CD4-positive, CD25-positive, alpha-beta regulatory T cell (primary cell): ENCODE measurements at regions not wholly inside any gene's neighbourhood (a gene's known extent, or its start where the extent isn't known, plus 50 kb on each side); places are given as distances from the start of the nearest gene placed in this dataset.
A peak's percentile ranks its signal among the peaks of the same experiment; 100 is the strongest.

Experiments used
- ATAC-seq, 2 donors: fragments of 150-1000 bp; cut with Tn5 transposase; one replicate each; pipeline ENCODE4 v1.10.0; 2021; ENCODE audit warnings: low read depth in 2 of 2, moderate number of reproducible peaks in 2 of 2, moderate library complexity in 1 of 2
- DNase-seq, 3 donors: peaks; one replicate each; pipeline versions ENCODE4 v3.0.0 to v3.0.0-alpha.2; 2012 to 2022; ENCODE audit warnings: mixed read lengths in 1 of 3
- H3K27ac ChIP-seq: one replicate; pipeline ENCODE4 v1.7.0; 2013; ENCODE audit warnings: mild to moderate bottlenecking, low read length; ENCODE audit not compliant: insufficient read depth, poor library complexity, severe bottlenecking
- H3K27me3 ChIP-seq: one replicate; pipeline ENCODE4 v1.7.0; 2013; ENCODE audit warnings: low read length; ENCODE audit not compliant: control insufficient read depth, insufficient read depth
- H3K36me3 ChIP-seq: one replicate; pipeline ENCODE4 v1.7.0; 2013; ENCODE audit warnings: mild to moderate bottlenecking, low read length, moderate library complexity; ENCODE audit not compliant: control insufficient read depth, insufficient read depth
- H3K4me1 ChIP-seq: 2 replicates; pipeline ENCODE4 v1.7.0; 2013; ENCODE audit warnings: mild to moderate bottlenecking, low read length; ENCODE audit not compliant: insufficient read depth, control insufficient read depth, poor library complexity, severe bottlenecking
- H3K4me3 ChIP-seq: one replicate; pipeline ENCODE4 v1.7.0; 2013; ENCODE audit warnings: low read depth, mild to moderate bottlenecking, low read length, moderate library complexity
- H3K9me3 ChIP-seq, 2 experiments: 1 replicate in 1 of 2; 2 replicates in 1 of 2; pipeline ENCODE4 v1.7.0; 2013; ENCODE audit warnings: low read length in 2 of 2, mild to moderate bottlenecking in 1 of 2, moderate library complexity in 1 of 2; ENCODE audit not compliant: control insufficient read depth in 2 of 2
- H3K27ac Mint-ChIP-seq, 3 donors: one replicate each; pipeline ENCODE4 v1.8.0; 2020 to 2022; ENCODE audit warnings: mild to moderate bottlenecking in 3 of 3, mixed read lengths in 3 of 3, moderate library complexity in 2 of 3
- H3K27me3 Mint-ChIP-seq: one replicate; pipeline ENCODE4 v1.8.0; 2022; ENCODE audit warnings: mild to moderate bottlenecking, mixed read lengths
- H3K36me3 Mint-ChIP-seq: one replicate; pipeline ENCODE4 v1.8.0; 2020; ENCODE audit warnings: mixed read lengths
- H3K4me1 Mint-ChIP-seq, 4 donors: one replicate each; pipeline ENCODE4 v1.8.0; 2020 to 2022; ENCODE audit warnings: mixed read lengths in 4 of 4, mild to moderate bottlenecking in 1 of 4
- H3K4me3 Mint-ChIP-seq, 4 donors: one replicate each; pipeline ENCODE4 v1.8.0; 2020 to 2022; ENCODE audit warnings: mild to moderate bottlenecking in 4 of 4, mixed read lengths in 4 of 4, moderate library complexity in 3 of 4
- H3K9me3 Mint-ChIP-seq, 7 donors: one replicate each; pipeline ENCODE4 v1.8.0; 2020 to 2022; ENCODE audit warnings: mixed read lengths in 7 of 7, mild to moderate bottlenecking in 3 of 7, moderate library complexity in 2 of 7

DNA sequence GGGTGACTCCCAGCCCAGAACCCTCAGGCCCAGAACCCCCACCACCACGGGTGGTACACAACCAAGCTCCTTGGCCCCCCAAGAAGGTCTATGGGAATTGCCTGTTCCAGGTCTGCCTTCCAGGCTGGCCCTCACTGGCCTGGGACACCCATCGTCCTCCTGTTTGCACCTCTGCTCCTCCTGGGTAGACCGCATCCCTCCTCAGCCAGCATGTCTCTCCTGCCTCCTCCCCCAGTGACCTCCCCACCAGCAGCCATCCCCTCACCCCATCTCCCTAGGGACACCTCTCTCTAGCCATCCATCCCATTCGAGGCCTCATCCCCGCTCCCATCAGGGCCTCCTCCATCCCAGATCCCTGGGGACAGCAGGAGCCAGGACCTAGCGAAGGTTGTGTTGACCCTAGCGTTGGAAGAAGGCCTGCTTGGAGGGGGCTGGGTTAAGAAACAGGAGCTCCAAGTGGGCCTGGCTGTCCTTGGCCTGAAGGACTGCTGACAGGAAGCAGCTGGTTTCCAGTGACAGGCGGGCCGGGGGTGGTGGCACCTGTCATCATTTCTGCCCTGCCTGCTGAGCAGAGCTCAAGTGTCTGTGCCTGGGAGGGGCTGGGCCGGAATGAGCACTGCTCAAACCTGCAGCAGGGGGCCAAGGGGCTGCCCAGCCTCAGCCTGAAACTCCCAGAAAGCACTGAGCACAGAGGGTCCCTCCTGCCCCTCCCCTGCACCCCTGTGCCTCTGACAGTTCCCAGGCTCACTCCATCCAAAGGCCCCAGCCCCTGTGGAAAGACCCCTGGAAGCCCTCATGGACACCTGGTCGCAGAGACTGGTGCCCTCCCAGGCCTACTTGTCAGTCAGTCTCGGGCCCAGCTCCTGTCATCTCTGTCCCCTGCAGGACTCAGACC is 96.0 kb upstream of the OTOS start:
- no peak overlapping the region for H3K27ac ChIP-seq
- H3K4me3 ChIP-seq: no peak overlapping the region
- H3K27ac Mint-ChIP-seq: peak overlapping the region in 1 of 3 donors; percentile 86
- no peaks in the 10 kb centered on the region for H3K36me3 ChIP-seq
- peaks cover 10% of the 10 kb centered on the region for H3K27me3 Mint-ChIP-seq
- H3K27me3 ChIP-seq: no peaks in the 10 kb centered on the region
- H3K4me3 Mint-ChIP-seq: no peak overlapping the region
- peaks cover 0 to 7% (median 0%) of the 10 kb centered on the region in 4 donors for H3K4me1 Mint-ChIP-seq
- ATAC-seq (no peak), DNase-seq (peak in 1 of 3 donors; percentile 4)
- no peaks in the 10 kb centered on the region for H3K36me3 Mint-ChIP-seq
- H3K9me3 ChIP-seq: no peaks in the 10 kb centered on the region
- H3K4me1 ChIP-seq: peaks cover 8% of the 10 kb centered on the region
- peaks cover 0 to 4% (median 0%) of the 10 kb centered on the region in 7 donors for H3K9me3 Mint-ChIP-seq

DNA sequence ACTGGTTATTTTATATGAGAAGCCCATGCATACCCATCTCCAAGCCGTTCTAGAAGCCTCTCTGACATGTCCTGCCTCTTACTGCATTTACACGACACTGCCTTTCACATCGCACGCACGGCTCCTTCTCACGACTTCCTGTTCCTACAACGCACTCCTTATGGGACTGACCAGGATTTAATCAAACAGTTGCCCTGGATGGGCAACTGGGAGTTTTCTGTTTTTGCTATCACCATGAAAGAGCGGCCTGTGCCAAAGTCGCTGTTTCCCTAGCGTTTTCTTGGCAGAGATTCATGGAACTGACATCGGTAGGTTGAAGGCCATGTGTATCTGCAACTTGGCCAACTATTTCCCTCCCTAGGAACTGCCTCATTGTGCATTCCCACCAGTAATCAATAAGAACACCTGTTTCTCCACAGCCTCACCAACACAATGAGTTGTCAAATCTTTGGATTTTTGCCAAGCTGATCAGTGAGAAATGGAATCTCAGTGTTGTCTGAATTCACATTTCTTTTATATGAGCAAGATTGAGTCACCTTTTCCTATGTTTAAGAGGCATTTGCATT is 97.2 kb upstream of the OTOS start:
- no peaks in the 10 kb centered on the region for H3K27me3 ChIP-seq

DNA sequence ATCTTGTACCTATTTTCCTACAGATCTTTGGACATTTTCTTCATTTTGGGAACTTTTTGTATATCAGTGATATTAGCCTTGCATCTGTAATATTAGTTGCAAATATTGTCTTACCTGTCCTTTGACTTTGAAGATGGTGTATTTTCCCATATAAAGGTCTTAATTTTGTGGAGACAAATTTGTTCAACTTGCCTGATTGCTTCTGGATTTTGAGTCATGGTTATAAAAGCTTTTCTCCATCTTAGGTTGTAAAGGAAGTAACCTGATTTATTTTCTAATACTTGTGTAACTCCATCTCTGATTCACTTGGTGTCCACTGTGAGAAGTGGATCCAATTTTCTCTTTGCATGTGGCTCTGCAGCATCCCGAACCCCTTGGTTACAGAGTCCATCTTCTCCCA is 97.7 kb upstream of the OTOS start:
- Histone ChIP-seq H3K4me1 (peaks cover 2% of the 10 kb centered on the region), H3K4me3 (no peak overlapping the region), H3K27me3 (no peaks in the 10 kb centered on the region), H3K27ac (no peak overlapping the region), H3K36me3 (no peaks in the 10 kb centered on the region), H3K9me3 (no peaks in the 10 kb centered on the region)
- DNase-seq: no peak
- no peak overlapping the region for H3K4me3 Mint-ChIP-seq
- H3K9me3 Mint-ChIP-seq: peaks cover 0 to 4% (median 0%) of the 10 kb centered on the region in 7 donors
- H3K36me3 Mint-ChIP-seq: no peaks in the 10 kb centered on the region
- peaks cover 10% of the 10 kb centered on the region for H3K27me3 Mint-ChIP-seq
- peaks cover 0 to 7% (median 0%) of the 10 kb centered on the region in 4 donors for H3K4me1 Mint-ChIP-seq
- no peak overlapping the region for H3K27ac Mint-ChIP-seq
- no peak for ATAC-seq

More for the DNA sequence above, 97.2 kb upstream of the OTOS start:
- Histone ChIP-seq H3K9me3 (no peaks in the 10 kb centered on the region), H3K4me3 (no peak overlapping the region), H3K4me1 (peaks cover 7% of the 10 kb centered on the region), H3K27ac (no peak overlapping the region), H3K36me3 (no peaks in the 10 kb centered on the region)
- Mint-ChIP-seq H3K27me3 (peaks cover 10% of the 10 kb centered on the region), H3K36me3 (no peaks in the 10 kb centered on the region), H3K9me3 (peaks cover 0 to 4% (median 0%) of the 10 kb centered on the region in 7 donors), H3K4me1 (peaks cover 0 to 7% (median 0%) of the 10 kb centered on the region in 4 donors), H3K4me3 (no peak overlapping the region), H3K27ac (no peak overlapping the region)
- ATAC-seq: no peak
- no peak for DNase-seq

DNA sequence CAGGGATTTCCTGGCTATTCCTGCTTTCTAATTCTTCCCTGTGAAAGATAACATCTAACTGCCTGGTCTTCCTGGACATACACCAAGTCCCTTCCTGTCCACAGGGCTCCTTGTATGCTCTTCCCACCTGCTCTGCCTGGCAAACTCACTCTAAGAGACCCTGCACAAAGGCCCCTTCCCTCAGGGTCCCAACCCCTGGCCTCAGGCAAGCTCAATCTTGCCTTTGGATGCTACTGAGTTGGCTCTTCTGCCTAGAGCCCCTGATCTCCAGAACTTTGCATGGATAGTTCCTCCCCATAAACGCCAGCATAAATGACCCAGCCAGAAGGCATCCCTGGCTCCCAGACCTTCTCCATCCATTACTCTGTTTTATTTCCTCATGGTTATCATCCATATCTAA is 98.3 kb upstream of the OTOS start:
- Mint-ChIP-seq H3K9me3 (peaks cover 0 to 4% (median 0%) of the 10 kb centered on the region in 7 donors), H3K4me3 (no peak overlapping the region), H3K4me1 (peaks cover 0 to 7% (median 0%) of the 10 kb centered on the region in 4 donors), H3K27ac (no peak overlapping the region), H3K36me3 (no peaks in the 10 kb centered on the region), H3K27me3 (peaks cover 10% of the 10 kb centered on the region)
- DNase-seq: no peak
- Histone ChIP-seq H3K9me3 (no peaks in the 10 kb centered on the region), H3K27me3 (no peaks in the 10 kb centered on the region), H3K27ac (no peak overlapping the region), H3K4me3 (no peak overlapping the region), H3K36me3 (no peaks in the 10 kb centered on the region), H3K4me1 (no peaks in the 10 kb centered on the region)
- ATAC-seq: no peak

DNA sequence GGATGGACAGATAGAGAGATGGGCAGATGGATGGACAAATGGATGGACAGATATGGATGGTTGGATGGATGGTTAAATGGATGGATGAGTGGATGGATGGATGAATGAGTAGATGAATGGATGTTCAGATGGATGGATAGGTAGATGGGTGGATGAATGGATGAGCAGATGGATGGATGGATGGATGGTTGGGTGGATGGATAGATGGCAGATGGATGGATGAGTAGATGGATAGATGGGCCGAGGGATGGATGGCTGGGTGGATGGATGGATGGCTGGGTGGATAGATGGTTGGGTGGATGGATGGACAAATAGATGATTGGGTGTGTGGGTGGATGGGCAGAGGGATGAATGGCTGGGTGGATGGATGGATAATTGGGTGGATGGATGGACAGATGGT is 98.9 kb upstream of the OTOS start:
- ATAC-seq (no peak), DNase-seq (no peak)
- H3K4me3 Mint-ChIP-seq: no peak overlapping the region
- peaks cover 10% of the 10 kb centered on the region for H3K27me3 Mint-ChIP-seq
- H3K27me3 ChIP-seq: no peaks in the 10 kb centered on the region
- no peak overlapping the region for H3K27ac Mint-ChIP-seq
- peaks cover 0 to 4% (median 0%) of the 10 kb centered on the region in 7 donors for H3K9me3 Mint-ChIP-seq
- peaks cover 0 to 4% (median 0%) of the 10 kb centered on the region in 4 donors for H3K4me1 Mint-ChIP-seq
- no peaks in the 10 kb centered on the region for H3K9me3 ChIP-seq
- no peaks in the 10 kb centered on the region for H3K36me3 Mint-ChIP-seq
- no peak overlapping the region for H3K27ac ChIP-seq
- no peak overlapping the region for H3K4me3 ChIP-seq
- H3K36me3 ChIP-seq: no peaks in the 10 kb centered on the region
- no peaks in the 10 kb centered on the region for H3K4me1 ChIP-seq

DNA sequence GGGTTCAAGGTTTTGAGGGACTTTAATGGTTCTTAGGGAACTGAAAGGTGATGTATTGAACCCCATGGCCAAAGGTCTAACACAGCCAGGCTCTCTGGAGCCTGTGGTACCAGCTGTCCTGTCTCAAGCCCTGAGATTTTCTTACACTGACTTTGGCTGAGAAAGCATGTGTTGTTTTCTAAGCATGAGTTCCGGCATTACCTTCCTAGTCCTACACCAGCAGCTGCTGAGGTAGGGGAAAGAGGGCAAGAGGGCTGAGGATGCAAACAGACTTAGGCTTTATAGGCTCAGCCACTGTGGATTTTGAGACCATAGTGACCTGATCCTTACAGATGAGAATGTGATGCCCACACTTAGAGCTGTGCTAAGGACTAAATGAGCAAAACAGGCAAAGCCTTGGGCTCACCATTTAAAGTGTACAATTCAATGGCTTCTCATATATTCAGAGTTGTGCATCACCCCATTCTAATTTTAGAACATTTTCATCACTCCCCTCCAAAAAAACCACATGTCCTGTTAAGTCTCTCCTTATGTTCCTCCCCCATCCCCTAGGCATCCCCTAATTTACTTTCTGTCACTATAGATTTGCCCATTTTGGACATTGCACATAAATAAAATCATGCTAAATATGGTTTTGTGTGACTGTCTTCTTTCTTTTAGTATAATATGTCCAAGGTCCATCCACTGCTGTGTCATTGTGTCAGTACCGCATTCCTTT is 99.7 kb upstream of the OTOS start:
- Histone ChIP-seq H3K9me3 (no peaks in the 10 kb centered on the region), H3K27ac (no peak overlapping the region), H3K4me1 (no peaks in the 10 kb centered on the region), H3K27me3 (no peaks in the 10 kb centered on the region), H3K4me3 (no peak overlapping the region), H3K36me3 (no peaks in the 10 kb centered on the region)
- Mint-ChIP-seq H3K4me3 (no peak overlapping the region), H3K27me3 (peaks cover 10% of the 10 kb centered on the region), H3K27ac (no peak overlapping the region), H3K9me3 (peaks cover 0 to 4% (median 0%) of the 10 kb centered on the region in 7 donors), H3K36me3 (no peaks in the 10 kb centered on the region), H3K4me1 (no peaks in the 10 kb centered on the region)
- DNase-seq: no peak
- ATAC-seq: no peak

DNA sequence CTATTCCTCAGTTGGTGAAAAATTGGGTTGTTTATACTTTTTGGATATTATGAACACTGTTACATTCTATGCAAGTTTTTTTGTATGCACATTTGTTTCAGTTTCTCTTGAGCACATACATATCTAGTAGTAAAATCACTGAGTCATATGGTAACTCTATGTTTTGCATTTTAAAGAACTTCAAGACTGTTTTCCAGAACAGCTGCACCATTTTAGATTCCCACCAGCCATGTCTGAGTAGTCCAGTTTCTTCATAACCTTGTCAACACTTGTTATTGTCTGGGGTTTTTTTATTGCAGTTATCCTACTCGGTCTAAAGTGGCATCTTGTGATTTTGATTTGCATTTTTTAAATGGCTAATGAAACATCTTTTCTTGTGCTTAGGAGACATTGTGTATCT is 100.3 kb upstream of the OTOS start:
- Mint-ChIP-seq H3K9me3 (peaks cover 0 to 4% (median 0%) of the 10 kb centered on the region in 7 donors), H3K36me3 (no peaks in the 10 kb centered on the region), H3K27ac (no peak overlapping the region), H3K27me3 (peaks cover 10% of the 10 kb centered on the region), H3K4me1 (no peaks in the 10 kb centered on the region), H3K4me3 (no peak overlapping the region)
- Histone ChIP-seq H3K36me3 (no peaks in the 10 kb centered on the region), H3K27me3 (no peaks in the 10 kb centered on the region), H3K4me3 (no peak overlapping the region), H3K27ac (no peak overlapping the region), H3K4me1 (no peaks in the 10 kb centered on the region), H3K9me3 (no peaks in the 10 kb centered on the region)
- ATAC-seq: no peak
- no peak for DNase-seq
